ENCODE measurements at regions not wholly inside any gene's neighbourhood (a gene's known extent, or its start where the extent isn't known, plus 50 kb on each side); places are given as distances from the start of the nearest gene placed in this dataset.

GRCh38 chr2:226652983-226653765 is 146.4 kb downstream of the IRS1 start:
- DNase-seq = no peak

- no peak for DNase-seq
These were observed 147.3 kb downstream of the IRS1 start for GRCh38 chr2:226652369-226652768.

- peak; percentile 58 for DNase-seq
These were observed 149.6 kb downstream of the IRS1 start for GRCh38 chr2:226649871-226650660.

GRCh38 chr2:226649201-226649600 is 150.4 kb downstream of the IRS1 start:
- no peak for DNase-seq

- no peak for DNase-seq
These were observed 151.8 kb downstream of the IRS1 start for GRCh38 chr2:226647621-226648518.

GRCh38 chr2:226644399-226644865 is 155.2 kb downstream of the IRS1 start:
- no peak for DNase-seq

GRCh38 chr2:226643946-226644282 is 155.7 kb downstream of the IRS1 start:
- DNase-seq = no peak

- no peak for DNase-seq
These were observed 156.3 kb downstream of the IRS1 start for GRCh38 chr2:226643030-226643945.

GRCh38 chr2:226641008-226641407 is 158.6 kb downstream of the IRS1 start:
- no peak for DNase-seq

GRCh38 chr2:226640501-226640900 is 159.1 kb downstream of the IRS1 start:
- DNase-seq = no peak

- no peak for DNase-seq
These were observed 160.1 kb downstream of the IRS1 start for GRCh38 chr2:226639550-226639949.

- DNase-seq = no peak
These were observed 161.0 kb downstream of the IRS1 start for GRCh38 chr2:226638576-226638975.

- no peak for DNase-seq
These were observed 162.2 kb downstream of the IRS1 start for GRCh38 chr2:226637383-226637782.

- DNase-seq = no peak
These were observed 163.0 kb downstream of the IRS1 start for GRCh38 chr2:226636586-226636985.

GRCh38 chr2:226634943-226635604 is 164.5 kb downstream of the IRS1 start:
- no peak for DNase-seq

- no peak for DNase-seq
These were observed 167.9 kb downstream of the IRS1 start for GRCh38 chr2:226631671-226632070.

GRCh38 chr2:226631187-226631586 is 168.4 kb downstream of the IRS1 start:
- DNase-seq = no peak

GRCh38 chr2:226625946-226626345 is 173.7 kb downstream of the IRS1 start:
- no peak for DNase-seq

GRCh38 chr2:226623587-226624368 is 175.8 kb downstream of the IRS1 start:
- no peak for DNase-seq

- DNase-seq = no peak
These were observed 177.1 kb downstream of the IRS1 start for GRCh38 chr2:226622484-226622883.

- no peak for DNase-seq
These were observed 179.4 kb downstream of the IRS1 start for GRCh38 chr2:226620176-226620575.

Measured in NCI-H1105 (cell line).